K562 (cell line): ENCODE measurements at regions not wholly inside any gene's neighbourhood (a gene's known extent, or its start where the extent isn't known, plus 50 kb on each side); places are given as distances from the start of the nearest gene placed in this dataset.

ENCODE experiments used
- ATAC-seq: fragments of 200-7000 bp; cut with Tn5 transposase; 3 replicates; pipeline ENCODE4 v1.9.1; 2020; ENCODE audit warnings: moderate library complexity
- BruUV-seq: library from RNA; stranded (reverse); fragments of 400-500 nt; replicated peaks from 2 replicates; lab custom pipeline; 2021; lab: Mats Ljungman, UMichigan
- CTCF ChIA-PET: fragments of 300-600 bp; formaldehyde crosslinking; extraction: SDS; loops from one replicate; lab custom pipeline; 2021; ENCODE audit warnings: low intra/inter-chr PET ratio; lab: Yijun Ruan, JAX
- POLR2A ChIA-PET: fragments of 300-600, 350-650 bp; sonication (Branson Sonifier 250); formaldehyde crosslinking; extraction: SDS; loops from one replicate; lab custom pipeline; 2021; ENCODE audit warnings: antibody characterized with exemption, inconsistent platforms; lab: Yijun Ruan, JAX
- DNase-seq, 4 experiments: peaks; one replicate each; pipeline versions ENCODE4 v3.0.0 to v3.0.0-alpha.2; 2011 to 2018; ENCODE audit warnings: low spot score in 3 of 4, mixed read lengths in 3 of 4; ENCODE audit errors: extremely low read depth in 1 of 4
- FAIRE-seq: peaks from 2 replicates; lab custom pipeline; 2011; peaks lifted over from hg19 to GRCh38; lab: Jason Lieb, UNC
- H2AFZ ChIP-seq: 2 replicates; pipeline ENCODE4 v1.6.0; 2011; ENCODE audit warnings: low read depth, low read length, control low read depth, inconsistent platforms
- H3K27ac ChIP-seq: fragments of 200-600 bp; 3 replicates; pipeline ENCODE4 v1.8.0; 2011; ENCODE audit warnings: low read depth, mild to moderate bottlenecking, control low read depth, inconsistent platforms, low read length, moderate library complexity, mixed read lengths; ENCODE audit errors: extremely low read depth
- H3K27me3 ChIP-seq, 2 experiments: fragments of 300-600 bp in 1 of 2; 2 replicates in 1 of 2; 3 replicates in 1 of 2; pipeline versions ENCODE4 v1.6.0 to v1.8.0; 2011; ENCODE audit warnings: inconsistent platforms in 2 of 2, low read length in 2 of 2, mild to moderate bottlenecking in 1 of 2, mixed read lengths in 1 of 2, moderate library complexity in 1 of 2; ENCODE audit not compliant: control insufficient read depth in 2 of 2, insufficient read depth in 2 of 2
- H3K36me3 ChIP-seq: fragments of 300-600 bp; 3 replicates; pipeline ENCODE4 v1.8.0; 2011; ENCODE audit warnings: mild to moderate bottlenecking, low read length, inconsistent platforms; ENCODE audit not compliant: control insufficient read depth, insufficient read depth
- H3K4me1 ChIP-seq, 2 experiments: fragments of 200-600 bp in 1 of 2; replicated peaks in 1 of 2; 2 replicates in 1 of 2; 3 replicates in 1 of 2; pipeline versions ENCODE4 v1.5.1 to v1.8.0; 2011; ENCODE audit warnings: inconsistent platforms in 2 of 2, low read length in 2 of 2, mild to moderate bottlenecking in 1 of 2, mixed read lengths in 1 of 2, moderate library complexity in 1 of 2; ENCODE audit not compliant: control insufficient read depth in 2 of 2, insufficient read depth in 2 of 2
- H3K4me2 ChIP-seq: 2 replicates; pipeline ENCODE4 v1.6.1; 2011; ENCODE audit warnings: low read length, control low read depth, inconsistent platforms, mixed read lengths; ENCODE audit not compliant: insufficient read depth
- H3K4me3 ChIP-seq: fragments of 200-600 bp; sonication (generic), shearing (Covaris generic); 2 replicates; pipeline ENCODE4 v1.5.1; 2016; ENCODE audit warnings: control low read depth, inconsistent platforms
- H3K79me2 ChIP-seq: fragments of 200-600 bp; 3 replicates; pipeline ENCODE4 v1.8.0; 2011; ENCODE audit warnings: low read length, inconsistent platforms; ENCODE audit not compliant: control insufficient read depth, insufficient read depth
- H3K9ac ChIP-seq, 2 experiments: 2 replicates each; pipeline versions ENCODE4 v1.6.0 to v1.6.1; 2011; ENCODE audit warnings: low read depth in 2 of 2, low read length in 2 of 2, control low read depth in 1 of 2, inconsistent platforms in 1 of 2, mild to moderate bottlenecking in 1 of 2, mixed read lengths in 1 of 2; ENCODE audit not compliant: insufficient read depth in 1 of 2
- H3K9me1 ChIP-seq: one replicate; pipeline ENCODE4 v1.6.0; 2011; ENCODE audit warnings: inconsistent platforms, mild to moderate bottlenecking, low read length, moderate library complexity; ENCODE audit not compliant: control insufficient read depth, insufficient read depth
- H3K9me3 ChIP-seq: replicated peaks from 2 replicates; pipeline ENCODE4 v1.5.1; 2011; ENCODE audit warnings: low read depth, low read length, inconsistent platforms; ENCODE audit not compliant: control insufficient read depth, insufficient read depth
- H4K20me1 ChIP-seq: replicated peaks from 2 replicates; pipeline ENCODE4 v1.6.1; 2011; ENCODE audit warnings: low read length, inconsistent platforms, mixed read lengths; ENCODE audit not compliant: control insufficient read depth, insufficient read depth
- DDX20 ChIP-seq: fragments of 450-650 bp; IDR thresholded peaks from 2 replicates; pipeline ENCODE4 v1.6.1; 2016; ENCODE audit warnings: missing genetic modification characterization, low read depth, mild to moderate bottlenecking, missing compliant biosample characterization, moderate library complexity
- EP300 ChIP-seq: IDR thresholded peaks from 2 replicates; pipeline ENCODE4 v1.6.1; 2012; ENCODE audit warnings: low read length, improper control_type of control experiment
- FOXA1 ChIP-seq: fragments of 450-650 bp; IDR thresholded peaks from 2 replicates; pipeline ENCODE4 v1.6.1; 2016; ENCODE audit warnings: mild to moderate bottlenecking, borderline replicate concordance
- GABPB2 ChIP-seq: fragments of 250-450 bp; sonication (Bioruptor Pico); conservative IDR thresholded peaks from 2 replicates; pipeline ENCODE4 v1.5.1; 2021; ENCODE audit warnings: mild to moderate bottlenecking
- MEF2D ChIP-seq: conservative IDR thresholded peaks from 2 replicates; pipeline ENCODE4 v1.6.1; 2016; ENCODE audit warnings: low read depth, missing genetic modification characterization, missing compliant biosample characterization
- NEUROD1 ChIP-seq: fragments of 150-350 bp; IDR thresholded peaks from 2 replicates; pipeline ENCODE4 v1.6.1; 2014; ENCODE audit warnings: borderline replicate concordance, low read length, low read depth; ENCODE audit not compliant: partially characterized antibody
- SUPT5H ChIP-seq: fragments of 450-650 bp; IDR thresholded peaks from 2 replicates; pipeline ENCODE4 v1.6.1; 2016
- ZBTB17 ChIP-seq: fragments of 450-650 bp; formaldehyde crosslinking; IDR thresholded peaks from 2 replicates; pipeline ENCODE4 v1.4.0; 2020; ENCODE audit warnings: mild to moderate bottlenecking
- ZKSCAN3 ChIP-seq: fragments of 250-450 bp; sonication (Bioruptor Pico); IDR thresholded peaks from 2 replicates; pipeline ENCODE4 v1.4.0; 2020
- ZNF143 ChIP-seq: sonication (generic); formaldehyde crosslinking; IDR thresholded peaks from 2 replicates; pipeline ENCODE4 v1.9.0; 2022; ENCODE audit warnings: mild to moderate bottlenecking, missing genetic modification reagents
- ZNF274 ChIP-seq: IDR thresholded peaks from 2 replicates; pipeline ENCODE4 v1.6.1; 2011; ENCODE audit warnings: low read depth, mild to moderate bottlenecking, low read length, moderate library complexity, borderline replicate concordance
- ZNF79 ChIP-seq: fragments of 250-450 bp; sonication (Bioruptor Pico); IDR thresholded peaks from 2 replicates; pipeline ENCODE4 v1.4.0; 2020; ENCODE audit warnings: low read depth, mild to moderate bottlenecking, moderate library complexity
- WGBS: fragments of 100-300 bp; shearing (Covaris generic); methylation state at CpG from one replicate; pipeline ENCODE4 v1.1.6; 2016; ENCODE audit warnings: low coverage, mixed read lengths; ENCODE audit not compliant: insufficient coverage; ENCODE audit errors: missing lambda C conversion rate; 5-methylcytosine and 5-hydroxymethylcytosine counted together
- in situ Hi-C: fragments of 300-500 bp; cut with MboI; formaldehyde crosslinking; loops from 4 replicates; pipeline ENCODE4 v1.15.0; 2018; ENCODE audit warnings: inconsistent platforms, mixed read lengths
- intact Hi-C: fragments of 100-400 bp; cut with micrococcal nuclease; formaldehyde crosslinking; loops from 2 replicates; pipeline ENCODE4 v1.14.2; 2022

- no peak for FAIRE-seq
- Histone ChIP-seq H3K9me3 (no peaks in the 10 kb centered on the region), H3K4me3 (no peak overlapping the region), H4K20me1 (no peaks in the 10 kb centered on the region)
- POLR2A ChIA-PET = no interaction called here
- TF ChIP-seq FOXA1 (no peak), DDX20 (no peak), GABPB2 (CRISPR knock-in tag) (no peak), ZNF274 (no peak), MEF2D (no peak)
- TF ChIP-seq, all 486 proteins: peak for 0
- no peak for ATAC-seq
- BruUV-seq = no TSS peak
- Histone ChIP-seq H3K4me2 (no peak overlapping the region), H3K4me1 (no peaks in the 10 kb centered on the region), H2AFZ (no peak overlapping the region), H3K9ac (no peak overlapping the region), H3K79me2 (no peaks in the 10 kb centered on the region), H3K27ac (no peak overlapping the region), H3K9me1 (no peaks in the 10 kb centered on the region), H3K36me3 (no peaks in the 10 kb centered on the region), H3K27me3 (no peaks in the 10 kb centered on the region)
- 2% methylated on average over 7 of the region's 7 CpGs for whole genome bisulfite sequencing
- in situ Hi-C loops (no loop called here), intact Hi-C loops (no loop called here)
- CTCF ChIA-PET = no interaction called here
- no peak for DNase-seq
Measured at GRCh38 chr18:67977067-67977616, 460.6 kb upstream of the DSEL start.

- ChIA-PET POLR2A (no interaction called here), CTCF (no interaction called here)
- Histone ChIP-seq H3K9me1 (no peaks in the 10 kb centered on the region), H2AFZ (no peak overlapping the region), H3K4me1 (no peaks in the 10 kb centered on the region), H3K9me3 (no peaks in the 10 kb centered on the region), H4K20me1 (no peaks in the 10 kb centered on the region), H3K79me2 (no peaks in the 10 kb centered on the region), H3K27ac (no peak overlapping the region), H3K27me3 (no peaks in the 10 kb centered on the region), H3K4me2 (no peak overlapping the region), H3K36me3 (no peaks in the 10 kb centered on the region), H3K9ac (no peak overlapping the region), H3K4me3 (no peak overlapping the region)
- in situ Hi-C loops = no loop called here
- ATAC-seq = no peak
- no TSS peak for BruUV-seq
- 0% methylated on average over 1 of the region's 1 CpG for WGBS
- intact Hi-C loops = no loop called here
- no peak for FAIRE-seq
- no peak for TF ChIP-seq ZNF79
- no peak for TF ChIP-seq EP300
- TF ChIP-seq SUPT5H = no peak
- no peak for TF ChIP-seq ZKSCAN3 (CRISPR knock-in tag)
- no peak for TF ChIP-seq ZNF143 (CRISPR knock-in tag)
- no peak for TF ChIP-seq ZBTB17 (CRISPR knock-in tag)
- no peak for TF ChIP-seq NEUROD1
- no peak for DNase-seq
Measured at GRCh38 chr18:67973916-67974315, 457.4 kb upstream of the DSEL start.
